DMS153 treated with DMSO at 0.1 percent for 48 hours (cell line): ENCODE measurements at regions not wholly inside any gene's neighbourhood (a gene's known extent, or its start where the extent isn't known, plus 50 kb on each side); places are given as distances from the start of the nearest gene placed in this dataset.

Source experiments
- DNase-seq: peaks from one replicate; lab custom pipeline; 2025; ENCODE audit not compliant: unreplicated experiment; lab: John Stamatoyannopoulos, UW

GRCh38 chr13:22563272-22563671 is 617.5 kb upstream of the SGCG start:
- no peak for DNase-seq

GRCh38 chr13:22569811-22570210 is 611.0 kb upstream of the SGCG start:
- DNase-seq = no peak

- DNase-seq = no peak
These were observed 590.9 kb upstream of the SGCG start for GRCh38 chr13:22589880-22590279.

- DNase-seq = no peak
These were observed 588.3 kb upstream of the SGCG start for GRCh38 chr13:22592515-22592914.

GRCh38 chr13:22594041-22594440 is 586.7 kb upstream of the SGCG start:
- no peak for DNase-seq

GRCh38 chr13:22596171-22596863 is 584.5 kb upstream of the SGCG start:
- peak; percentile 8 for DNase-seq

- no peak for DNase-seq
These were observed 581.6 kb upstream of the SGCG start for GRCh38 chr13:22599156-22599555.

GRCh38 chr13:22618002-22618401 is 562.8 kb upstream of the SGCG start:
- no peak for DNase-seq

- DNase-seq = no peak
These were observed 555.1 kb upstream of the SGCG start for GRCh38 chr13:22625691-22626090.

GRCh38 chr13:22629374-22629773 is 551.4 kb upstream of the SGCG start:
- DNase-seq = no peak

GRCh38 chr13:22642088-22642487 is 538.7 kb upstream of the SGCG start:
- DNase-seq = no peak

GRCh38 chr13:22644941-22645340 is 535.8 kb upstream of the SGCG start:
- no peak for DNase-seq

GRCh38 chr13:22647156-22647850 is 533.5 kb upstream of the SGCG start:
- no peak for DNase-seq

GRCh38 chr13:22648320-22648801 is 532.4 kb upstream of the SGCG start:
- no peak for DNase-seq

- DNase-seq = no peak
These were observed 528.0 kb upstream of the SGCG start for GRCh38 chr13:22652796-22653195.

- no peak for DNase-seq
These were observed 526.9 kb upstream of the SGCG start for GRCh38 chr13:22653866-22654265.

GRCh38 chr13:22655106-22655852 is 525.5 kb upstream of the SGCG start:
- DNase-seq = no peak

GRCh38 chr13:22662771-22663170 is 518.0 kb upstream of the SGCG start:
- DNase-seq = no peak

GRCh38 chr13:22665506-22665905 is 515.3 kb upstream of the SGCG start:
- DNase-seq = peak; percentile 83

- no peak for DNase-seq
These were observed 490.0 kb upstream of the SGCG start for GRCh38 chr13:22690756-22691155.

- DNase-seq = no peak
These were observed 487.1 kb upstream of the SGCG start for GRCh38 chr13:22693691-22694090.

GRCh38 chr13:22696433-22696832 is 484.3 kb upstream of the SGCG start:
- DNase-seq = no peak
